ENCODE measurements at regions not wholly inside any gene's neighbourhood (a gene's known extent, or its start where the extent isn't known, plus 50 kb on each side); places are given as distances from the start of the nearest gene placed in this dataset.

DNA sequence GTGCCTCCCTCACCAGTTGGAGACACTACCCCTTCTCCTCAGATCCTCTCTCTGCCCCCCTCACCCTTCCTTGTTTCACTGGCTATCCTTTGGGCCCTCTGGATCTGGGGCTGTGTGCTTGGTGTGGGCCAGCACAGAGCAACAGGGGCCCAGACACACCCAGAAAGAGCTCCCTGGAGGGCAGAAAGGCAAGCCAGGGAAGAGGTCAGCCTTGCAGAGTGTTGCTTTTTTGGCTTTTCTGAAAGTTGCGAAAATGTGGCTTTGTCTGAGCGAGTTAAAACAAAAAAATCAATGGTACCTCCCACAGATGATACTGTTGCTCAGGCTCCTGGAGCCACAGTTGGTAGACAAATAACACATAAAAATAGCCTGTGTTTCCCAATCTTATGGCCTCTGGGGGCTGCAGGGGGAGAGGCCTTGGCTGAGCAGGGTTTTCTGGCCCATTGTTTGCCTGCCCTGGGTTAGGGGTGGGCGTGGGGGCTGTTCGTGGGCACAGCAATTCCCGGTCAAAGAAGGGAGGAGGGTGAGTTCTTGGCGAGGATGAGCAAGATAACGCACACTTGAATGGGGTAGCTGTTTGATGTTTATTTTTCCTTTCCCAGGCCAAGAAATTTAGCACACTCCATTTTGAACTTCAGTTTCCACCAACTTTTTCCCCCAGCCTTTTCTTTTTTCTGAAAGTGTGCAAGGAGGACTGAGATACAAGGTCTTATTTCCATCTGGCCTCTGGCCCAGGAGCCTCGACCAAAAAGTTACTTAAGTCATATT lies 167.0 kb upstream of the HAAO start:
- TF ChIP-seq POLR2AphosphoS5 (IDR thresholded peaks at IDR 0.05; ENCODE audit: borderline replicate concordance, low read depth, low read length) = no peak
- TF ChIP-seq EZH2 (IDR thresholded peaks at IDR 0.05) = no peak
- no peak for TF ChIP-seq FOXP2 (optimal IDR thresholded peaks at IDR 0.05; ENCODE audit: control extremely low read depth, extremely low read length, insufficient read depth)

All from SK-N-MC (cell line).